ENCODE measurements at regions not wholly inside any gene's neighbourhood (a gene's known extent, or its start where the extent isn't known, plus 50 kb on each side); places are given as distances from the start of the nearest gene placed in this dataset.
"Not testable (repeated sequence)": the region's sequence is repeated elsewhere in the genome, so short reads cannot be mapped to it uniquely, and the experiment has no call there.

DNA sequence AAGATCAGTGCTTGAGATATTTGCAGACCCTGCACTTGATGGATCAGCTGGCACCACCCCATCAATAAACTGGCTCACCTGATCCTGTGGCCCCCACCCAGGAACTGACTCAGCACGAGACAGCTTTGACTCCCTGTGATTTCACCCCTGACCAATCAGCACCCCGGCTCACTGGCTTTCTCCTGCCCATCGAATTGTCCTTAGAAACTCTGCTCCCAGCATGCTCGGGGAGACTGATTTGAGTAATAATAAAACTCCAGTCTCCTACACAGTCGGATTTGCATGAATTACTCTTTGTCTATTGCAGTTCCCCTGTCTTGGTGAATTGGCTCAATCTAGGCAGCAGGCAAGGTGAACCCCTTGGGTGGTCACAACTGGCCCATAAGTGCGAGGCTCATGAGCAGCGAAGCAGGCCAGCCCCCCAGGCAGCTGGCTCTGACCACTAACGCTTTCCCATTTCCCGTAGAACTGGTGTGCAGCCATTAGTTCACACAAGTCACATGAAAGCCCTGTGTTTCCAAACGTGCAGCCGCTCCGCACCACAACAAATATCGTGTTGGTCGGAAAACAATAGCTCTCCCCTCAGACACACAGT, 79.6 kb downstream of the RSPH3 start:
- no peak for DNase-seq

DNA sequence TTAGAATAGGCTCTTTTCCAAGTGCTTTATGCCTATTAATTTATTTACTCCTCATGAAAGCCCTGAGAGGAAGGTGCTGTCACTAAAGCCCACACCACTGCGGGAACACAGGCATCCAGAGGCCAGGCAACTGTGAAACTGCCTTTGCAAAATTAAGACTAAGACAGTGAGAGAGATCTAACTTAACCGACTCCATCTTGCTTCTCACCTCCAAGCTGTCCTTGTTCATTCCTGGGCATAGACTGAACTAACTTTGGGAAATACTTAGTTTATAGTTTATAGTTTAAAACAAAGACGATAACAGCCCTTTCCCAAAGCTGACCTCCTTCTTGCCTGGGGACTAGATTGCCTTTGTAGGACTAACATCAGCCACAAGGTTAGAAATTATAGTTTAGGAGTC, 80.1 kb downstream of the RSPH3 start:
- no peak for DNase-seq

DNA sequence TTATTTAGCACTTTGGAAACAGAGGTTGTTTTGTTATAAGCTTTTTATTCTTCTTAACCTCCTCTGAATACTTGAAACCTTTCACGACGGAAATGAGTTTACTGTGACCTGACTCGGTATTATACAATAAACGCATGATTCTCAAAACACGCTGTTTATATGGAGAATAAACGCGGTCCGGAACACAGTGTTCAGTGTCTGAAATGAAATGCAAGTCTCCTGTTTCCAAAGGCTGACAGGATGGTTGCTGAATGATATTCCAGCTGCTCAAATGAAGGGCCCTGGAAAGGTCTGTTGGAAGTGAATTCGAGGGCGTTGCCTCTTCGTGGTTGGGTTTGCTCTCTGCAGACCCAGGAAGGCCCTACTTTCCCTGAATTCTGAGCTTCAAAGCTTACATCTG, 83.4 kb downstream of the RSPH3 start:
- no peak for DNase-seq

DNA sequence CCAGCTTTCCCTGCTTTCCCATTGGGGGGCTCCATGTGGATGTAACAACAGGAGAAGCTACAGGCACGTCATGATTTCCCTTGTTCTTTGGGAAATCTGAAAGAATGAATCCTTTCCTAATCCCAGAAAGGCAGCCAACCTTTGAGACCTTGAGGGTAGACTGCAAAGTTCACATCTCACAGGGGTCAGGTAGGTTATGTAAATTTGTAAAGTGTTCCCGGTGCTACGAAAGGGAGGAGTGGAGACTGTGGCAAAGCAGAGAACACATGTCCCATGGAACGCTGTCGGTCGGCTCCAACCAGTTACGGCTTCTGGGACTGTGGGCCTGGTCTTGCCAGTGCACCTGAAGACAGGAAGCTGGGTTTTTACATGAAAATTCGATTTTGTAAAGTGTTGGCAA, 85.1 kb downstream of the RSPH3 start:
- DNase-seq, result no peak

DNA sequence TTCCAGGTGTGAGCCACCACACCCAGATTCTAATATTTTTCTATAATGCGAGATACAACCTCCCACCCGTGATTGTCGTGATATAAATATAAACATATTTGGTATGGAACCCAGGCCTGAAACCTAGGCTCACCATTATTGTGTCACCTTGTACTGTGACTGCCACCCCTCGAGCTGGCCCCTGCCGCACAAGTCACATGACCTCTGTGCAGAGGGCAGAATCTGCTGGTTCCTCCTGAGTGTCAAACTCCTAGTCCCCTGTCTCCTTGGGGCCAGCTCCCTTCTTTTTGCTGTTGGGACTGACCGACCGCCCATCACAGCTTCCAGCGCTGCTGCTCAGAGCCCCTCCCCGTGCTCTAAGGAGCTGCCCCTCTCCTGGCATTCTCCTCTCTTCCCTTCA, 86.4 kb downstream of the RSPH3 start:
- no peak for DNase-seq

DNA sequence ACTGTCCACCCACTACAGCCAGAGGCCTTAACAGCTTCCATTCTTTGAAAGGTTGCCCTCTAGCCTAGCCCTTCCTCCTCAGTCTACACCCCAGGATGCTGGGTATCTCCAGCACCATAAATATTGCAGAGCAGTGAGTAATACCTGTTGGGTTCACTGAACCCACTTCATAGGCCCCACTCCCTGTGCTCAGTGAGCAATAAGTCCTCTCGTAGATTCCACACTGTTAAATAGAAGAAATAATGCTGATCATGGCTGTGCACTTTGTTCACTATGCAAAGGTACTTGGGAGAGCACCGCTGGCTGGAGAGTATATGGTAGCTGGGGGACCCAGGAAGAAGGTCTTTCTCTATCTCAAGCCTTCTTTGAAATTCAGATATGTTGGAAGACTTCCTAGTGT, 87.3 kb downstream of the RSPH3 start:
- DNase-seq, result no peak

DNA sequence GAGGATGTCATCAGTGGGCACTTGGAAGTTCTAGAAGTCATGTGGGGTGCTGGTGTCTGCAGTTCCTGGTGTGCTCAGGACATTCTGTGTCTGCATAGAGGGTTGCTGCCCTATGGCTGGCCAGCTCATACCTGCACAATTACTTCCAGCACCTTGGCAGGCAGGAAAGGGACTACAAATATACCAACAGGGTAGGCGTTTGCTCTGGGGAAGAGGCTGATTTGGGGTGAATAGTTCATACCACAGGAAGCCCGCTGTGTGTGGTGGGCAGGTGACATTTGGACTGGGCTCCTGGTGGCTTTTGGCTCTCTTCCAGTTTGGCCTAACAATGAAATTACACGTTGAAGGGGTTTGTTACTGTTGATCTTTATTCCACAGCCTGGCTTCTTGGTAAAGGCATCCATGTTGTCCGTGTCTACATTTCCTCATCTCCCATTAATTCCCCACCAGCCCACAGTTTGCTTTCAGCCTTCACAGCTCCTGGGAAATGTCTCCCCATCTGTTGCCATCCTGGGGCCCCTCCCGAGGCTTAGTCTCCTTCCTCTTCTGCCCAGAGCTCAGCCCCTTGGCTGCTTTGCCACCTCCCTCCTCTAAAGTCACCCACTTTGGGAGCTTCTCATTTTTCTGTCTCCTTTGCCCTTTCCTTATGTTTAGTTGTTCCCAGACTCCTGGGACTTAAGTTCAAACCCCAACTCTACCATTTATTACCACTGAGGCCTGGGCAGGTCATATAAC, 88.1 kb downstream of the RSPH3 start:
- DNase-seq, result no peak

DNA sequence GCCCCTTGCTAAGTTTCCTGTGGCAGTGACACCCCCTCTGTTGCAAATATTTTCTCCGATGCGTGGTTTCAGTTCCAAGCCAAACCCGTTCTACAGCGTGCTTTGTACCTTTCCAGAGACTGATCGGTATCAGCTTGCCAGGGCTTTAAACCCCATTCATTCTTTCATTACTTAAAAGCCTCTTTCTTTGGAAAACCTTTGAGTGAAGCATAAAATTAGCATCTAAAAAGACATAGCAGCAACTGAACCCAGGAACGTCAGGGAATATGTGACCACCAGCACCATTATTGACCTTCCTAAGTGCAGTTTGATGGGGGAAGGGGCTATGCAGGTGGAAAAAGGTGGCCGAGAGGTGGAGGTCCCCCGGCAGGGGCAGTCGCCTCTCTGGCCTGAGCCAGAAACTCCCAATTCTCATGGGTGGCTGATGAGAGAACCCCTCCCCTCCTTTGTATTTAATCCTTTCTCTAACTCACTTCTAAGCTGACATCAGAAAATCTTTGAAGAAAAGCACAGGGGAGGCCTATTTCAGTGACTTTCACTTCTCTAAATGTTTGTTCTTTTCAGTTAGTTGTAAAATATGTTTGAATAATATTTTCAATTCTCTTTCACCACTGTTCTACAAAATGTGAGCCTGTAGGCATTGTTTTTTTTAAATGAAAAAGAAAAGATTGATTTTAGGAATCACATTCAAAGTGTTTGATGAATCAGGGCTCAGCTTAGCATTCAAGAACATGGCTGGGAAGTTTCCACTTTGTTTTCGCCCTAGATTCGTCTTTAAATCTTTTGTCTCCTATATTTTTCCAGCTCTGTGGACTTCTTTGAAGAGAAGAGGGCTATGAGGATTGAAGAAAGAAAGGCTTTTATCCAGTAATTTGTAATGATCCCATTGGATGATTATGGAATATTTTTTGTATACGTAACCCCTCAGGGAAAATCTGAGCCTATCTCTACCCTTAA, 89.2 kb downstream of the RSPH3 start:
- no peak for DNase-seq

DNA sequence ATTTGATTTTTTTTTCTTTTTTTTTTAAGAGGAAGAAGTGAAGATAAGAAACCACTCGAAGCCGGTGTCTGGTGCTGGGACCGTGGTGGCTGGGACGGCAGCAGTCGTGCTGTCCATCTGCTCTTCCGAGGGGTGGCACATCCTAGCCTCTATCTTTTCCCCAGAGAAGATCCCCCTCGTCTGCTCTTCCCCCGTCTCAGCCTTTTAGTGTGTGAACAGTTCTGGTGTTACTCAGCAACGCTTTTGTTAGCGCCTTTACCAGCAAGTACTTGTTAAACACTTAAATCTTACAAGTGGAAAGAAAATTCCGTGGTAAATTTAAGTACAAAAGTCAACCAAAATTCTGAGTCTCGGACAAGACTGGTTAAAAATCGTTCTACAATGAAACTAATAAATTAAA, 90.1 kb downstream of the RSPH3 start:
- DNase-seq, result no peak

DNA sequence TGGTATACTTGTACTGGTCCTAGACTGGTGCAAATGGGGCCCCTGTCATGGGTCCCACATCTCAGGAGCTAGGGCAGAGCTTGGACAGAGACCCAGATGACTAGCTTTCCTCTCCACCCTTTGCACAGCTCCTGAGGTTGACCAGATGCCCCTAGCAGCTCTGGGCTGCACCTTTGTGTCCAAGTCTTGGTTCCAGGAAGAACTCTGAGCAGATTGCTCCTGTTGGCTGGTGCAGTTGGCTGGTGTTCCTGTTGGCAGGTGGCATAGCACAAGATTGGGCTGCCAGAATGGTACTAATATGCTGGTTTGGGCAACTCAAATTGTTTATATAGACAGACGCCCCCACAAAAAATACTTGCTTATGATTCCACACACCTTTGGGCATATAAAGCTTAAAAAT, 89.4 kb upstream of the EZR start:
- no peak for DNase-seq

DNA sequence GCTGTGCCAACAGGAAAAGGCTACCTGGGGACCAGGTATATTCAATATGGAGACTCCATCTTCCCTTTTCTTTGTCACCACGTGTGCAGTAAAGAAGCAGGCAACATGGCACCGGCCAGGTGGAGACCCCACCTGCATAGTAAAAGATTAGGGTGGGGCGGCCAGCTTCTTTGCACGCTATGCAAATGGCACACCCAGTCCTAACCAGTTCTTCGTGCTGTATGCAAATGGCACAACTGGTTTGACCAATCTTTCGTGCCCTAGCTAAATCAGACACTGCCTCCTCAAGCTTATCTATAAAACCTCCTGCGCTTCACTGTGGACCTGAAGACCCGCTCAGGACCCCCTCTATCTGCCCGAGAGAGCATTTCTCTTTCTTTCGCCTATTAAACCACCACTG, 88.8 kb upstream of the EZR start:
- no peak for DNase-seq

DNA sequence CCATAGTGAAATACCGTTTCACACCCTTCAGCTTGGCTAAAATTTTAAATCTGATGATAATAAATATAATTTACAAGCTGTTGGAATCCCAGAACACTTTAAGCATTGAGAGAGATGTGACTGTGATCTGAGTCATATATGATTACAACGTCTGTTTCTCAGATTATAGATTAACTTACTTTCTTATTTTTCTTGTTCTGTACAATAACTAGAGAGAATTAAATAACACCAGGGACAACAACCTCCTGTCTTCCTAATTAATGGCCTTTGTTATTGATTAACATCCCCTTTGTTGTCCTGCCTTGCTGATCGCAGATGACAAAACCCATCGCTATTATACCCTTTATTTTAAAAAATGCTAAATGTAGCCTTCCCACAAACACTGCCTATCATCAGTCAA, 87.8 kb upstream of the EZR start:
- DNase-seq, result no peak

DNA sequence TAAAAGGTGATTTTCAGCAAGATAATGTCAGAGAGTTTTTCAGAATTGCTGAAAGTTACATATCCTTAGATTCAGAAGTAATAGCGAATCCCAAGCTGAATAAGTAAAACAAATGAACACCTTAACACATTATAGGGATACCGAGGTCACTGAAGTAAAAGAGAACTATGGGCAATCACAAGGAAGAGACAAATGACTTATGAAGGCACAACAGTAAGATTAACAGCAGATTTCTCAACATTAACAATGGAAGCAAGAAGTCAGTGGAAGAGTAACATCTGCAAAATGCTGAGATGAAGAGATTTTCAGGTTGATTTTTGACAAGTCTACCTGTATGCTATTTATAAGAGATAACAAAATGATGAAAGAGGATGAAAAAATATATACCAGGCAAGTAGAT, 86.1 kb upstream of the EZR start:
- no peak for DNase-seq

DNA sequence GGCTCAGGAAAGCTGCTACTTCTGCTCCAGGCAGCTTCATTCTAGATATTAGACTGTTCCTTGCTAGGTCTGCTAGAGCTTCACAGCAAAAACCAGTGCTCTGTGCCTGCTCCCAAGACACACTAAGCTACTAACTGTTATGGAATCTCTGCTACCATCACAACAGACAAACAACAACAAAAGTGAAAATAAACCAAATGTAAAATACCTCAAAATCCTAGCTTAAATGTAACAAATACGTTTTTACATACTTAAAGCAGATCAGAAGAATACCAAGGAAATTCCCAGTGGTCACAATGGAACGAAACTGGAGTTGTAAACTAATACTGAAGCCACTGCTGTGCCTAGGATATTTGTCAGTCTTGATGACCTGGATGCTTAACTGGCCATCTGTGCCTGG, 84.6 kb upstream of the EZR start:
- no peak for DNase-seq

DNA sequence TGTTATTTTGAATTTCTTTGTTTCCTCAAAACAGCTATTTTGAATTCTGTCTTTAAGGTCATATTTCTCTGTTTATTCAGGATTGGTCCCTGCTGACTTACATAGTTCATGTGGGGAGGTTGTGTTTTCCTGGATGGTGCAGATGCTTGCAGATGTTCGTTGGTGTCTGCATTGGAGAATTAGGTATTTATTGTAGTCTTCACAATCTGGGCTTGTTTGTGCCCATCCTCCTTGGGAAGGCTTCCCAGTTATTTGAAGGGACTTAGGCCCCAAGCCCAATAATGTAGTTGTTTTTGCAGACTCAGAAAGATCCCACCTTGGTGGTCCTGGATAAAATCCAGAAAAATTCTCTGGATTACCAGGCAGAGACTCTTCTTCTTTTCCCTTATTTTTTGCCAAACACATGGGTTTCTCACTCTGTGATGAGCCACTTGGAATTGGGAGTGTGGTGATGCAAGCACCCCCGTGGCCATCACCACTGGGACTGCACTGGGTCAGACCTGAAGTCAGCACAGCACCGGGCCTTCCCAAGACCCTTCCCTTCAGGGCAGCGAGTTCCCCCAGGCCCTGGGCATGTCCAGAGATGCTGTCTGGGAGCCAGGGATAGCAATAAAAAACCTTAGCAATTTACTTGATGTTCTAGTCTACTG, 81.6 kb upstream of the EZR start:
- DNase-seq, result no peak

DNA sequence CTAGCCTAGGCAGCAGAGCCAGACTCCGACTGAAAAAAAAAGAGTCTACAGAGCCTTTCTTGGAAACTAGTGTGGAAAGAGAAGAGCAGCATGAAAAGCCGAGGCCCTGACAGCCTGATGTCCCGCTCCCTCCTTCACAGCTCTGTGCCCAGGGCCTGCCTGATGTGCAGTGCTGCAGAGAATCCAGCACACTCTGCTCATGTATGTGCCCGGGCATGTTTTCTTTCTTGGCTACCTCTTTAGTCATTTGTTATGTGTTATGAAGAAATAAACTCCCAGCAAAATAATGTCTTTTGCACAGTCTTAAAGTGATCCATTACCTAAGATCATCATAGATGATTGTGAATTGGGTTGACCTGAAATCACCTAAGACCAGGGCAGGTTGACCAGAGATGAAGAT, 78.1 kb upstream of the EZR start:
- DNase-seq, result no peak

DNA sequence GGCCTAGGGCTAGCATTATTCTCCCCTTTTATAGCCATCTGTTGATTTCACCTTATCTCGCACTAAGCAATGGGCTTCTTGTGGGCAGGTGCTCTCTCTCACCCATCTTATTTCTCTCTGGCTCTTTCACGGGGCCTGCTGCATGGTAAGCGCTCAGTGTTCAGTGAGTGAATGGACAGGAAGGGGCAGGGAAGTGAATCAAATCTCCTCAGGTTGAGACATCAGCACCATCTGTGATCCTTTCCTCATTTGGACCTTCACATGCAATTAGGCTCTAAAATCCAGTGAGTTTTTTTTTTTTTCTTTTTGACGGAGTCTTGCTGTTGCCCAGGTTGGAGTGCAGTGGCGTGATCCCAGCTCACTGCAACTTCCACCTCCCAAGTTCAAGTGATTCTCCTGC, 76.5 kb upstream of the EZR start:
- DNase-seq, result no peak

DNA sequence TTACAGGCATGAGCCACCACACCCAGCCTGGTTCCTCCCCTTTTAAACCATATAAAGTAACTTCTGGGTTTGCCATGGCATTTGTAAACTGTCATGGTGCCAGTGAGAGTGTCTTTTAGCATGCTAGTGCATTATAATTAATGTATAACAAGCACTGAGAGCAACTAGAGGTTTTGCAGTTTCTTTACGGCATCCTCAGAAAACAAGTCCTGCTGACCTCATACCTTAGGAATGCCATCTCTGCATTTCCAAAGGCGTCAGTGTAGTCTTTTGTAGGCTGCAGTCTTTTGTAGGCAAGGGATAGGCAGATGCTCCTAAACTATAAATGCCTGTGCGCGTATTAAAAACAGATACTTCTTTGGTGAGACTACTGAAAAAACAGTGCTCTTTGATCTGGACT, 75.0 kb upstream of the EZR start:
- no peak for DNase-seq

DNA sequence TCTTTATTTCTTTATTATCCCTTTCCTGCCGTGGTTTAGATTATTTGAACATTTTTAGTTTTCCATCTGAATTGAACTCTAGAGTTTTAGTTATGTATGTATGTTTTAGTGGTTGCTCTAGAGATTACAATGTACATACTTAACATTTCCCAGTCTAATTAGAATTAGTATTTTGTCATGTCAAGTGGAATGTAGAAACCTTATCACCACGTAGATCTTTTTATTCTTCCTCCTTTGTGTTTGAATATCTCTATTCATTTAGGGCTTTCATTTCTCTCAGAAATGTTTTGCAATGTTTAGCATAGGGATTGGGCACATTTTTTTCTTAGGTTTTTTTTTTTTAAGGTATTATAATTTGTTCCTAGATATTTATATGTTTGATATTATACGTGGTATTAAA, 73.1 kb upstream of the EZR start:
- no peak for DNase-seq

DNA sequence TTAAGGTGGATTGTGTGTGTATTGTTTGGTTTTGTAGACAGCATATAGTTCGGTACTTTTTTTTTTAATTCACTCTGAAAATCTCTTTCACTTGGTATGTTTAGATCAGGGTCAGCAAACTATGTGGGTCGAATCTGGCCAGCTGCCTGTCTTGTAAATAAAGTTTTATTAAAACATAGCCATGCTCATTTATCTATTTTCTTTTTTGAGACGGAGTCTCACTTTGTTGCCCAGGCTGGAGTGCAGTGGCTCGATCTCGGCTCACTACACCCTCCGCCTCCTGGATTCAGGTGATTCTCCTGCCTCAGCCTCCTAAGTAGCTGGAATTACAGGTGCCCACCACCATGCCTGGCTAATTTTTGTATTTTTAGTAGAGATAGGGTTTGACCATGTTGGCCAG, 72.4 kb upstream of the EZR start:
- not testable (repeated sequence) for DNase-seq

DNA sequence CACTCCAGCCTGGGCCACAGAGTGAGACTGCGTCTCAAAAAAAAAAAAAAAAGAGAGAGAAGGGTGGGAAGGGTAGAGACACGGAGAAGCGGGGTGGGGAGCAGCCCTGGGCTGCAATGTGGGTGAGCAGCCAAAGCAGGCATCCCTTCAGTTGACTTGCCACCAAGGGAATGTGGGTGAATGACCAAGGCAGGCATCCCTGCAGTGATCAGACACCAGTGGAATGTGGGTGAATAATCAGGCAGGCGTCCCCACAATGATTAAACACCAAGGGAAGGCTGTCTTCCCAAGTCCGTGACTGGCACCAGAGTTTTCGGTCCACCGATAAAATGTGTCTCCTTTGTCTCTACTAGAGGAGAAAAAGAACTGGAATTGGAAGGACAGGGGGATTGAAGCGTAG, 69.0 kb upstream of the EZR start:
- not testable (repeated sequence) for DNase-seq

DNA sequence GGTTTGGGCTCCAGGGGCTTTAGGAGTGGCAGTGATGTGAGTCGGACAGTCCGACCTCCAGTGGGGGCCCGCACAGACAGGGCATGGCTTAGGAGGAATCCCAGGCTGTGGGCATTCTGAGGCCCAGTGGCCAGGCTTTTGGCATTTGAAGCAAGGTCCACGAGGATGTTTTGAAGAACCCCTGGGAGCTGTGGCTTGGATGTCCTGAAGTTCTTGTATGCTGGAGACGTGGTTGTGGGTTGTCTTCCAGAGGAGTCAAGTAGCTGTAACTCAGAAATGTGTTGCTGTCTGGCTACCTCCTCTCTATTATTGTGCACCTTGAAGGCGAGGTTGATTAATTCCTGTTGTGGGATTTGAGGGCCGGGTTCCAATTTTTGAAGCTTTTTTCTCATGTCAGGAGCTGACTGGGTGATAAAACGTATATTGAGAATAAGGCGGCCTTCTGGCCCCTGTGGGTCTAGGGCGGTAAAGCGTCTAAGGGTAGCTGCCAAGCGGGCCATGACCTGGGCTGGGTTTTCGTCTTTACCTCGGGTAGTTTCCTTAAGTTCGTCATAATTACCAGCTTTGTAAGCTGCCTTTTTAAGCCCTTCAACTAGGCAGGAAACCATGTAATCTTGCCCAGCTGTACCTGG, 67.3 kb upstream of the EZR start:
- DNase-seq, result not testable (repeated sequence)

DNA sequence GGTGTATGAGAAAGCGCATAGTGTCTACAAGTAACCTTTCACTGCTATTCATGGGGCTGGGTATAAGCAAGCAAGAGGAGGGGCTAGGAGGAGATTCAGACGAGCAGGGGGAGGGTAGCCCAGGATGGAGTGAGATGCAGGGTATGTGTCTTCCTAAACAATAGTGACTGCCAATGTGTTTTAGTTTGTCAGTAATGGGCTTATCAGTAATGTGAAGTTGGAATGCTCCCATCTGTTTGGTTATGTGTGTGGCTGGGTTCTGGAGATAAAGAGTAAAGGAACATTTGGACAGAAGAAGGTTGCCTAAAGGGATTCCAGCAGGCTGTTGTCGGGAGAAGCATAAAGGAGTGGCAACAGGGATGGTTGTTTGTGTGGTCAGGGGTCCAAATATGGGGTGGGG, 62.7 kb upstream of the EZR start:
- not testable (repeated sequence) for DNase-seq
